Suprapubic skin (tissue), 4 donors: ENCODE measurements at regions not wholly inside any gene's neighbourhood (a gene's known extent, or its start where the extent isn't known, plus 50 kb on each side); places are given as distances from the start of the nearest gene placed in this dataset.

Experiments
- EP300 ChIP-seq: sonication (generic); formaldehyde crosslinking; IDR thresholded peaks from one replicate; pipeline ENCODE4 v1.6.1; 2017; ENCODE audit warnings: antibody characterized with exemption
- POLR2A ChIP-seq, 2 donors: fragments of 450-650 bp; IDR thresholded peaks; one replicate each; pipeline ENCODE4 v1.6.1; 2017; ENCODE audit warnings: antibody characterized with exemption in 2 of 2, mild to moderate bottlenecking in 2 of 2, moderate library complexity in 2 of 2
- POLR2AphosphoS5 ChIP-seq, 3 donors: sonication (generic); formaldehyde crosslinking; IDR thresholded peaks; one replicate each; pipeline ENCODE4 v1.6.1; 2017; ENCODE audit warnings: antibody characterized with exemption in 3 of 3
- TF ChIP-seq, protein P1 (sequence below), 2 donors: fragments of 200-600 bp in 1 of 2; fragments of 450-650 bp in 1 of 2; sonication (generic) in 1 of 2; IDR thresholded peaks; one replicate each; pipeline ENCODE4 v1.5.1; 2016 to 2019; ENCODE audit warnings: antibody characterized with exemption in 2 of 2, mild to moderate bottlenecking in 1 of 2, moderate library complexity in 1 of 2

GRCh38 chr1:4590756-4591155, 63.7 kb upstream of the AJAP1 start:
- TF ChIP-seq, protein P1, sequence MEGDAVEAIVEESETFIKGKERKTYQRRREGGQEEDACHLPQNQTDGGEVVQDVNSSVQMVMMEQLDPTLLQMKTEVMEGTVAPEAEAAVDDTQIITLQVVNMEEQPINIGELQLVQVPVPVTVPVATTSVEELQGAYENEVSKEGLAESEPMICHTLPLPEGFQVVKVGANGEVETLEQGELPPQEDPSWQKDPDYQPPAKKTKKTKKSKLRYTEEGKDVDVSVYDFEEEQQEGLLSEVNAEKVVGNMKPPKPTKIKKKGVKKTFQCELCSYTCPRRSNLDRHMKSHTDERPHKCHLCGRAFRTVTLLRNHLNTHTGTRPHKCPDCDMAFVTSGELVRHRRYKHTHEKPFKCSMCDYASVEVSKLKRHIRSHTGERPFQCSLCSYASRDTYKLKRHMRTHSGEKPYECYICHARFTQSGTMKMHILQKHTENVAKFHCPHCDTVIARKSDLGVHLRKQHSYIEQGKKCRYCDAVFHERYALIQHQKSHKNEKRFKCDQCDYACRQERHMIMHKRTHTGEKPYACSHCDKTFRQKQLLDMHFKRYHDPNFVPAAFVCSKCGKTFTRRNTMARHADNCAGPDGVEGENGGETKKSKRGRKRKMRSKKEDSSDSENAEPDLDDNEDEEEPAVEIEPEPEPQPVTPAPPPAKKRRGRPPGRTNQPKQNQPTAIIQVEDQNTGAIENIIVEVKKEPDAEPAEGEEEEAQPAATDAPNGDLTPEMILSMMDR (IDR thresholded peaks at IDR 0.05): no peak
- TF ChIP-seq EP300 (no peak), POLR2A (IDR thresholded peaks at IDR 0.05) (no peak), POLR2AphosphoS5 (IDR thresholded peaks at IDR 0.05) (no peak)
